ENCODE measurements at regions not wholly inside any gene's neighbourhood (a gene's known extent, or its start where the extent isn't known, plus 50 kb on each side); places are given as distances from the start of the nearest gene placed in this dataset.

GRCh38 chrX:124506066-124506465, 159.7 kb downstream of the SH2D1A start:
- no peak for TF ChIP-seq YY1 (IDR thresholded peaks at IDR 0.05; ENCODE audit: insufficient read depth, insufficient read length)
- TF ChIP-seq ZNF274 (IDR thresholded peaks at IDR 0.05; ENCODE audit: low read depth, low read length), result no peak
